Tibial artery (tissue), 4 donors: ENCODE measurements at regions not wholly inside any gene's neighbourhood (a gene's known extent, or its start where the extent isn't known, plus 50 kb on each side); places are given as distances from the start of the nearest gene placed in this dataset.

Experiments
- DNase-seq, 2 donors: peaks; one replicate each; pipeline ENCODE4 v3.0.0-alpha.2; 2019
- H3K27ac ChIP-seq, 2 donors: fragments of 200-600 bp; sonication (generic) in 1 of 2; 1 replicate in 1 of 2; 2 replicates in 1 of 2; pipeline ENCODE4 v1.5.1; 2018 to 2019; ENCODE audit warnings: mild to moderate bottlenecking in 1 of 2
- H3K27me3 ChIP-seq, 2 donors: fragments of 200-600 bp; sonication (generic) in 1 of 2; one replicate each; pipeline versions ENCODE4 v1.5.1 to v1.6.0; 2016 to 2019
- H3K36me3 ChIP-seq, 3 donors: fragments of 200-600 bp; sonication (generic) in 2 of 3; one replicate each; pipeline ENCODE4 v1.5.1; 2016 to 2019; ENCODE audit warnings: mild to moderate bottlenecking in 2 of 3
- H3K4me1 ChIP-seq, 4 donors: fragments of 200-600 bp; sonication (generic) in 2 of 4; 1 replicate in 3 of 4; 2 replicates in 1 of 4; pipeline ENCODE4 v1.5.1; 2016 to 2019
- H3K4me3 ChIP-seq, 2 donors: fragments of 200-600 bp; sonication (generic) in 1 of 2; 1 replicate in 1 of 2; 2 replicates in 1 of 2; pipeline ENCODE4 v1.5.1; 2018 to 2019; ENCODE audit warnings: mild to moderate bottlenecking in 2 of 2
- H3K9me3 ChIP-seq, 3 donors: fragments of 200-600 bp; sonication (generic) in 1 of 3; one replicate each; pipeline ENCODE4 v1.5.1; 2016 to 2019
- intact Hi-C: fragments of 100-400 bp; cut with DNase I; formaldehyde crosslinking; loops from one replicate; pipeline ENCODE4 v1.15.0; 2023; ENCODE audit warnings: low total_unique reads
- TF ChIP-seq, protein P1 (sequence below), 2 experiments: fragments of 200-600 bp in 1 of 2; fragments of 450-650 bp in 1 of 2; IDR thresholded peaks; one replicate each; pipeline ENCODE4 v1.5.1; 2017 to 2019; ENCODE audit warnings: antibody characterized with exemption in 2 of 2, mild to moderate bottlenecking in 1 of 2, moderate library complexity in 1 of 2

DNA sequence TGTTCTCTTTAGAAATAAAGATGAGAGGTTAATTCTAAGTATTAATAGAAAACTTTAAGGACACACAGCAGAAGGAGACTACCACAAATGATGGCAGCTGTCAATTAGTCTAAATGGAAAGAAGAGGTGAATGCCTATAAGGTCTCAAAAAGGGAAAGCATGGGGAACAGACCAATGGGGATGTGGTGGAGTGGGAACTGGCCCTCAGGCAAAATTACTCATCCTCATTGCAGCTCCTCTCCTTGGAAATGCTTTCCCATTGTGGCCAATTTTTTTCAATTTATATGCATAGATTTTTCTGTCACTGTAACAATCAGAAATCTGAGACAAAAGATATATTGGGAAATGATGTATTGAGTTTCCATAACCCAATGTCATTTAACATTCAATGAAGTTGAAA lies 222.9 kb upstream of the DEFB112 start:
- intact Hi-C loops: no loop called here
- no peak overlapping the region for H3K4me3 ChIP-seq
- H3K27me3 ChIP-seq: no peaks in the 10 kb centered on the region
- H3K4me1 ChIP-seq: no peaks in the 10 kb centered on the region
- H3K27ac ChIP-seq: no peak overlapping the region
- H3K36me3 ChIP-seq: no peaks in the 10 kb centered on the region
- no peak for DNase-seq
- TF ChIP-seq, protein P1, sequence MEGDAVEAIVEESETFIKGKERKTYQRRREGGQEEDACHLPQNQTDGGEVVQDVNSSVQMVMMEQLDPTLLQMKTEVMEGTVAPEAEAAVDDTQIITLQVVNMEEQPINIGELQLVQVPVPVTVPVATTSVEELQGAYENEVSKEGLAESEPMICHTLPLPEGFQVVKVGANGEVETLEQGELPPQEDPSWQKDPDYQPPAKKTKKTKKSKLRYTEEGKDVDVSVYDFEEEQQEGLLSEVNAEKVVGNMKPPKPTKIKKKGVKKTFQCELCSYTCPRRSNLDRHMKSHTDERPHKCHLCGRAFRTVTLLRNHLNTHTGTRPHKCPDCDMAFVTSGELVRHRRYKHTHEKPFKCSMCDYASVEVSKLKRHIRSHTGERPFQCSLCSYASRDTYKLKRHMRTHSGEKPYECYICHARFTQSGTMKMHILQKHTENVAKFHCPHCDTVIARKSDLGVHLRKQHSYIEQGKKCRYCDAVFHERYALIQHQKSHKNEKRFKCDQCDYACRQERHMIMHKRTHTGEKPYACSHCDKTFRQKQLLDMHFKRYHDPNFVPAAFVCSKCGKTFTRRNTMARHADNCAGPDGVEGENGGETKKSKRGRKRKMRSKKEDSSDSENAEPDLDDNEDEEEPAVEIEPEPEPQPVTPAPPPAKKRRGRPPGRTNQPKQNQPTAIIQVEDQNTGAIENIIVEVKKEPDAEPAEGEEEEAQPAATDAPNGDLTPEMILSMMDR (IDR thresholded peaks at IDR 0.05): no peak
- H3K9me3 ChIP-seq: no peaks in the 10 kb centered on the region

DNA sequence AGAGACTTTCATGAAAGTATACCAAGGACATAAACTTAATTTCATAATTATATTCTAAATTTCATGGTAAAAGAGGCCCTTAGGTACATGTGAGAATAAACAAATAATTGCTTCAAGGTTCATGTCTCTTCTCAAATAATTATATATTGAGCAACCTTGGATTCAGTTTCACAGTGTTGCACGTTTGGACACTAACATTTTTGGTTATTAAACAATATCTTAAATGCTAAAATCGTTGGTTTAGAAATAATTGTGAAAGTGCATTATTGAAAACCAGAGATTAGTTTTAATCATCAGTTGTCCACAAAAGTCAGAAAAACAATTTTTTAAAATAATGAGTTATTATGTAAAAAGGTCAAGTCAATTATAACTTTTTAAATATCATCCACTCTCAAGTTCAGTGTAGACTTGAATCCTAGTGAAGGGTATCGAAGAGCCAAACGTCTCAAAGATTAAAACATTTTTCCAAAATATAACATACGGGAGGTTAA lies 227.1 kb upstream of the DEFB112 start:
- TF ChIP-seq, protein P1 (IDR thresholded peaks at IDR 0.05): no peak
- no peak overlapping the region for H3K27ac ChIP-seq
- DNase-seq: no peak
- no peaks in the 10 kb centered on the region for H3K4me1 ChIP-seq
- intact Hi-C loops: no loop called here
- no peak overlapping the region for H3K4me3 ChIP-seq
- H3K36me3 ChIP-seq: no peaks in the 10 kb centered on the region
- no peaks in the 10 kb centered on the region for H3K27me3 ChIP-seq
- H3K9me3 ChIP-seq: no peaks in the 10 kb centered on the region

DNA sequence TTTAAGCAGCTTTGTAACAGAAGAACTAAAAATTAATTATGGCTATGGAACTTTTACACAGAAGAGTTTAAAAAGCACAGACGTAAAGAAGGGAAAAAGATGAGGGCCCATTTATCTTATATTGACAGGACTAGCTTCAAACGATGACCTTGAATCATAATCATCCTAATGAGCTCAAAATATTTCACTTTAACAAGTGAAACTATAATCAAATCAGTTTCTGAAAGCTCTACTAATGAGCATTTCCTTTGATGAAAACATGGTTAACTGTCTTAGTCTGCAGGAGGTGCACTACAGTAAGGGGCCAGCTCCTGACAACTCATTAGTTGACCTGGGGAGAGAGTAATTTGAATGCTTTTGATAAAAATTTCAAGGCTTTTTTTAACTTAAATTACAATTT lies 228.0 kb upstream of the DEFB112 start:
- TF ChIP-seq, protein P1 (IDR thresholded peaks at IDR 0.05): no peak
- no peak for DNase-seq
- no peak overlapping the region for H3K27ac ChIP-seq

DNA sequence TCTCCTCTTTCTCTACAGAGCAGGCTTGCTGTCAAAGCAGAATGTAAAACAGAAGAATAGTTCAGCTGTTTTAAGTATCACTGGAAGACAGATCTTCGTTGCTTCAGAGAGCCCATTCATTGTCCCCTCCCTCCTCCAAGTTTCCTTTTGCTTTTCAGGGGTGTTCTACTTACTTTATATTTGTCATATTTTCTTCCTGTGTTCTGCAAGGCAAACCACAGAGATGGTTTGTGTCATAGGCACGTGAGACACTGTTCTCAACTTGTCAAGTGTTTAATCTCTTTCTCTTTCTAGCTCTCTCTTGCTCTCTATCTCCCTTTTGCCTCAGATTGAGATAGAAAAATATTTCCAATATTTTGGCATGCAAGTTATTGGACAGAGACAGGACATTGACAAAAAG lies 228.9 kb upstream of the DEFB112 start:
- Histone ChIP-seq H3K36me3 (no peaks in the 10 kb centered on the region), H3K9me3 (no peaks in the 10 kb centered on the region), H3K4me3 (no peak overlapping the region), H3K27ac (no peak overlapping the region), H3K4me1 (no peaks in the 10 kb centered on the region), H3K27me3 (no peaks in the 10 kb centered on the region)
- DNase-seq: no peak
- TF ChIP-seq, protein P1 (IDR thresholded peaks at IDR 0.05): no peak
- intact Hi-C loops: no loop called here

More for the DNA sequence above, 228.0 kb upstream of the DEFB112 start:
- intact Hi-C loops: no loop called here
- H3K4me1 ChIP-seq: no peaks in the 10 kb centered on the region
- H3K36me3 ChIP-seq: no peaks in the 10 kb centered on the region
- no peak overlapping the region for H3K4me3 ChIP-seq
- no peaks in the 10 kb centered on the region for H3K27me3 ChIP-seq
- H3K9me3 ChIP-seq: no peaks in the 10 kb centered on the region

DNA sequence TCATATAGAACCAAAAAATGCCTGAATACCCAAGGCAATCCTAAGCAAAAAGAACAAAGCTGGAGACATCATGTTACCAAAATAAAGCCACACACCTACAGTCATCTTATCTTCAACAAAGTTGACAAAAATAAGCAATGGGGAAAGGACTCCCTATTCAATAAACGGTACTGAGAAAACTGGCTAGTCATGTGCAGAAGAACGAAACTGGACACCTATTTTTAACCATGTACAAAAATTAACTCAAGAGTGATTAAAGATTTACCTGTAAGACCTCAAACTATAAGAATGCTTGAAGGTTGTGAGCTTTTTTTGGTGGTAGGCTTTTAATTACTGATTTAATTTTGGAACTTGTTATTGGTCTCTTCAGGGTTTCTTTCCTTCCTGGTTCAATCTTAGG lies 236.0 kb upstream of the DEFB112 start:
- H3K27ac ChIP-seq: no peak overlapping the region
- no peak overlapping the region for H3K4me3 ChIP-seq
- no peak for DNase-seq
- H3K4me1 ChIP-seq: no peaks in the 10 kb centered on the region
- TF ChIP-seq, protein P1 (IDR thresholded peaks at IDR 0.05): no peak
- intact Hi-C loops: no loop called here
- no peaks in the 10 kb centered on the region for H3K27me3 ChIP-seq
- no peaks in the 10 kb centered on the region for H3K9me3 ChIP-seq
- no peaks in the 10 kb centered on the region for H3K36me3 ChIP-seq

DNA sequence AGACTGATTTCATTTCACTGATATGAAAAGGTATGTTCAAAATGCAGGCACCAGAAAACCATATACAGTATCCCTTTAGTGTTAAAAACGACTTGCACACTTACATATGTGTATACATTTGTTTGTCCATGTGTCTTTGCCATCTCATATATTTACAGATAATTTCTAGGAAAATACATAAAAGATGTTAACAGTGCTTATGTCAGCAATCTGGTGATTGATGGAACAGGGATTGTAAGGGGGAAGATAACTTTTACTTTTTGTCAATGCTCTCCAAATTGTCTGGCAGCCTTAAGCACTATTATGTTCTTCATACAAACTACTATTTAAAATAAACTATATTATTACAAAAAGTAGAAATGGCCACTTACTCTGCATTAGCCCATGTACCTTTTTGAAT lies 238.5 kb upstream of the DEFB112 start:
- intact Hi-C loops: no loop called here
- H3K4me1 ChIP-seq: no peaks in the 10 kb centered on the region
- no peak overlapping the region for H3K27ac ChIP-seq
- no peak overlapping the region for H3K4me3 ChIP-seq
- no peaks in the 10 kb centered on the region for H3K9me3 ChIP-seq
- DNase-seq: no peak
- H3K36me3 ChIP-seq: no peaks in the 10 kb centered on the region
- H3K27me3 ChIP-seq: no peaks in the 10 kb centered on the region
- TF ChIP-seq, protein P1 (IDR thresholded peaks at IDR 0.05): no peak
